A549 (cell line): ENCODE measurements at regions not wholly inside any gene's neighbourhood (a gene's known extent, or its start where the extent isn't known, plus 50 kb on each side); places are given as distances from the start of the nearest gene placed in this dataset.

ENCODE experiments used
- CTCF ChIP-seq: fragments of >200 bp; sonication (Bioruptor Twin); formaldehyde crosslinking; IDR thresholded peaks from 3 replicates; pipeline ENCODE4 v1.5.1; 2016
- GATA3 ChIP-seq: IDR thresholded peaks from 2 replicates; pipeline ENCODE4 v1.6.1; 2012; ENCODE audit warnings: borderline replicate concordance

- TF ChIP-seq GATA3 (no peak), CTCF (no peak)
Observed at GRCh38 chr5:14057289-14057688, 85.9 kb upstream of the TRIO start.
